OCI-LY1 (cell line): ENCODE measurements at regions not wholly inside any gene's neighbourhood (a gene's known extent, or its start where the extent isn't known, plus 50 kb on each side); places are given as distances from the start of the nearest gene placed in this dataset.

Experiments used
- H2AFZ ChIP-seq: fragments of 200-600 bp; sonication (generic), shearing (Covaris generic); 2 replicates; pipeline ENCODE4 v1.6.0; 2014; ENCODE audit warnings: antibody characterized with exemption, mild to moderate bottlenecking, low read length
- H3F3A ChIP-seq: fragments of 200-600 bp; sonication (generic), shearing (Covaris generic); 2 replicates; pipeline ENCODE4 v1.6.0; 2014; ENCODE audit warnings: mild to moderate bottlenecking, antibody characterized with exemption, low read length, moderate library complexity; ENCODE audit not compliant: insufficient read depth
- H3K27ac ChIP-seq: fragments of 200-600 bp; sonication (generic); 2 replicates; pipeline ENCODE4 v1.5.1; 2014; ENCODE audit warnings: low read length, mixed run types, mild to moderate bottlenecking, low read depth; ENCODE audit not compliant: poor library complexity, severe bottlenecking
- H3K27me3 ChIP-seq: fragments of 200-600 bp; sonication (generic); 2 replicates; pipeline ENCODE4 v1.6.0; 2014; ENCODE audit warnings: antibody characterized with exemption, mild to moderate bottlenecking, low read length, moderate library complexity; ENCODE audit not compliant: insufficient read depth
- H3K36me3 ChIP-seq: fragments of 200-600 bp; sonication (generic); 2 replicates; pipeline ENCODE4 v1.6.1; 2014; ENCODE audit warnings: mild to moderate bottlenecking, antibody characterized with exemption, low read length, moderate library complexity, mixed read lengths; ENCODE audit not compliant: insufficient read depth
- H3K4me1 ChIP-seq: fragments of 200-600 bp; sonication (generic); 2 replicates; pipeline ENCODE4 v1.5.1; 2014; ENCODE audit warnings: mild to moderate bottlenecking, low read length, moderate library complexity; ENCODE audit not compliant: insufficient read depth, severe bottlenecking
- H3K4me2 ChIP-seq: fragments of 200-600 bp; sonication (generic), shearing (Covaris generic); 2 replicates; pipeline ENCODE4 v1.6.1; 2014; ENCODE audit warnings: low read length
- H3K4me3 ChIP-seq: fragments of 200-600 bp; sonication (generic); 2 replicates; pipeline ENCODE4 v1.5.1; 2014; ENCODE audit warnings: low read length, low read depth, mild to moderate bottlenecking, mixed read lengths; ENCODE audit not compliant: poor library complexity, severe bottlenecking
- H3K79me2 ChIP-seq: fragments of 200-600 bp; shearing (Covaris generic); 2 replicates; pipeline ENCODE4 v1.6.1; 2016; ENCODE audit warnings: mixed run types, low read length, mixed read lengths; ENCODE audit not compliant: insufficient read depth
- H3K9ac ChIP-seq: fragments of 200-600 bp; sonication (generic), shearing (Covaris generic); 2 replicates; pipeline ENCODE4 v1.6.1; 2014; ENCODE audit warnings: mild to moderate bottlenecking, low read length, mixed read lengths
- H3K9me2 ChIP-seq: fragments of 200-600 bp; sonication (generic), shearing (Covaris generic); 2 replicates; pipeline ENCODE4 v1.6.1; 2014; ENCODE audit warnings: low read depth, mild to moderate bottlenecking, low read length, mixed read lengths
- H3K9me3 ChIP-seq: fragments of 200-600 bp; shearing (Covaris generic); 2 replicates; pipeline ENCODE4 v1.6.1; 2014; ENCODE audit warnings: low read length, mixed read lengths
- H4K20me1 ChIP-seq: fragments of 200-600 bp; sonication (generic), shearing (Covaris generic); 2 replicates; pipeline ENCODE4 v1.6.0; 2016; ENCODE audit warnings: mild to moderate bottlenecking, low read length; ENCODE audit not compliant: insufficient read depth
- EZH2 ChIP-seq: fragments of 200-600 bp; sonication (generic), shearing (Covaris generic); IDR thresholded peaks from 2 replicates; pipeline ENCODE4 v1.8.0; 2017; ENCODE audit warnings: borderline replicate concordance, mixed run types, mild to moderate bottlenecking, antibody characterized with exemption, low read length, moderate library complexity, mixed read lengths
- TF ChIP-seq, protein P1 (sequence below): fragments of 200-600 bp; sonication (generic), shearing (Covaris generic); IDR thresholded peaks from 2 replicates; pipeline ENCODE4 v1.5.1; 2017; ENCODE audit warnings: mild to moderate bottlenecking, antibody characterized with exemption, low read length, moderate library complexity, mixed read lengths

GRCh38 chr3:147153830-147154539 lies 252.4 kb downstream of the ZIC4 start:
- H3K4me3 ChIP-seq = no peak overlapping the region
- H3K36me3 ChIP-seq = no peaks in the 10 kb centered on the region
- no peaks in the 10 kb centered on the region for H3K9me3 ChIP-seq
- no peak overlapping the region for H2AFZ ChIP-seq
- no peaks in the 10 kb centered on the region for H3K4me1 ChIP-seq
- no peaks in the 10 kb centered on the region for H3K79me2 ChIP-seq
- H3K9me2 ChIP-seq = no peaks in the 10 kb centered on the region
- H3K27ac ChIP-seq = no peak overlapping the region
- H3K27me3 ChIP-seq = no peaks in the 10 kb centered on the region
- no peak overlapping the region for H3K4me2 ChIP-seq
- TF ChIP-seq, protein P1, sequence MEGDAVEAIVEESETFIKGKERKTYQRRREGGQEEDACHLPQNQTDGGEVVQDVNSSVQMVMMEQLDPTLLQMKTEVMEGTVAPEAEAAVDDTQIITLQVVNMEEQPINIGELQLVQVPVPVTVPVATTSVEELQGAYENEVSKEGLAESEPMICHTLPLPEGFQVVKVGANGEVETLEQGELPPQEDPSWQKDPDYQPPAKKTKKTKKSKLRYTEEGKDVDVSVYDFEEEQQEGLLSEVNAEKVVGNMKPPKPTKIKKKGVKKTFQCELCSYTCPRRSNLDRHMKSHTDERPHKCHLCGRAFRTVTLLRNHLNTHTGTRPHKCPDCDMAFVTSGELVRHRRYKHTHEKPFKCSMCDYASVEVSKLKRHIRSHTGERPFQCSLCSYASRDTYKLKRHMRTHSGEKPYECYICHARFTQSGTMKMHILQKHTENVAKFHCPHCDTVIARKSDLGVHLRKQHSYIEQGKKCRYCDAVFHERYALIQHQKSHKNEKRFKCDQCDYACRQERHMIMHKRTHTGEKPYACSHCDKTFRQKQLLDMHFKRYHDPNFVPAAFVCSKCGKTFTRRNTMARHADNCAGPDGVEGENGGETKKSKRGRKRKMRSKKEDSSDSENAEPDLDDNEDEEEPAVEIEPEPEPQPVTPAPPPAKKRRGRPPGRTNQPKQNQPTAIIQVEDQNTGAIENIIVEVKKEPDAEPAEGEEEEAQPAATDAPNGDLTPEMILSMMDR = no peak
- no peak for TF ChIP-seq EZH2
- H3K9ac ChIP-seq = no peak overlapping the region
- no peaks in the 10 kb centered on the region for H4K20me1 ChIP-seq
- H3F3A ChIP-seq = no peaks in the 10 kb centered on the region; the same call in 1 of the 2 replicates

DNA sequence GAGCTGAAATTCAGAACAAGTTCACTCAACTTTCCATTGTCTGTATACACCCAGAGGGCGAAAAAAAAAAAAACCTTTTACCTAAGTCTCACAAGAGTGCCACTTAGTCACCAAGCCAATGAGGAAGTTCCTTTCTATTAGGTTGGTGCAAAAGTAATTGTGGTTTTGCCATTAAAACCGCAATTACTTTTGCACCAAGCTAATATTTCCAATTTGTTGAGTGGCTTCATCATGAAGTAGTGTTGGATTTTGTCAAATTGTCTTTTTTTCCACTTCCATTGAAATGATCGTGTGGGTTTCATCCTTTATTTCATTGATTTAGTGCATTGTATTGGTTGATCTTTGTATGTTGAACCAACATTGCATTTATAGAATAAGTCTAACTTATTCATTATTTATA lies 253.9 kb downstream of the ZIC4 start:
- Histone ChIP-seq H3K27ac (no peak overlapping the region), H3K79me2 (no peaks in the 10 kb centered on the region), H3K9me3 (no peaks in the 10 kb centered on the region), H3K36me3 (no peaks in the 10 kb centered on the region), H3F3A (no peaks in the 10 kb centered on the region; the same call in 1 of the 2 replicates), H3K9ac (no peak overlapping the region), H2AFZ (no peak overlapping the region), H3K4me2 (no peak overlapping the region), H3K4me1 (no peaks in the 10 kb centered on the region), H4K20me1 (no peaks in the 10 kb centered on the region), H3K27me3 (no peaks in the 10 kb centered on the region), H3K4me3 (no peak overlapping the region), H3K9me2 (no peaks in the 10 kb centered on the region)
- TF ChIP-seq, protein P1 = no peak
- no peak for TF ChIP-seq EZH2

DNA sequence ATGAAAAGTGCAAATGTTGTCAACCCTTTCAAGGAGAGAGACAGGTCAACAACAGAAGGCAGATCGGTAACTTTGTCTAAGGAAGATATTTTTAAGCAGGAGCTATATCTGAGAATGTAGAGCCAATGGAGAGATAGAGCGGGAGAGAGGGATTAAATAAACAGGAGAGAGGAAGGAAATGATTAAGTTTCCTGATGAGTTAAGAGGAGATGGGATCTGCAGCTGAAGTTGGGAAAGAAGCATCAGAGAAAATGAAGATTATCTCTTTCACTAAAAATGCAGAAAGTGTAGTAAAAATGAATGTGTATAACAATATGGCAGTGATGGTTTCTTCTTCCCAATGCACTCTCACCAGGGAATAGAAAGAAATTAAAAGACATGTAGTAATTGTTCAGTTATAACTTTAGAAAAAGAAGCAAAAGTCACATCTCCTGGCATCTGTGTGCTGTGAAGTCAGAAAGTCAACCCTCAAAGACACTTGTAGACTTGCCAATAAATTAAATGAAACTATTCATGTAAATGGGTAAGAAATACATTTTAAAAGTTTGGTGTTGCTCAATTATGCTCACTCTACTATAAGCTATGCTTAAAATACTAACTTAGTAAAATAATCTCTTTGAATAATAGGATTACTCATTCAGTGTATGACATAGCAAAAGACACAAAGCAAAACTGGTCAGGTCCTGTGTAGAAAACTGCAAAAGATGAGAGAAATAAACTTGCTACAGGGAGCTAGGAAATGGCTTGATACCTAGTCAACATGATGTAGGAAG lies 264.6 kb downstream of the ZIC4 start:
- Histone ChIP-seq H3K9me2 (no peaks in the 10 kb centered on the region), H3K9ac (no peak overlapping the region), H3K79me2 (no peaks in the 10 kb centered on the region), H3K4me3 (no peak overlapping the region), H3K4me2 (no peak overlapping the region), H2AFZ (no peak overlapping the region), H3K9me3 (no peaks in the 10 kb centered on the region), H4K20me1 (no peaks in the 10 kb centered on the region), H3K4me1 (no peaks in the 10 kb centered on the region), H3K27ac (no peak overlapping the region), H3K27me3 (no peaks in the 10 kb centered on the region), H3K36me3 (no peaks in the 10 kb centered on the region), H3F3A (no peaks in the 10 kb centered on the region)
- TF ChIP-seq EZH2 = no peak
